ENCODE measurements at regions not wholly inside any gene's neighbourhood (a gene's known extent, or its start where the extent isn't known, plus 50 kb on each side); places are given as distances from the start of the nearest gene placed in this dataset.

DNA sequence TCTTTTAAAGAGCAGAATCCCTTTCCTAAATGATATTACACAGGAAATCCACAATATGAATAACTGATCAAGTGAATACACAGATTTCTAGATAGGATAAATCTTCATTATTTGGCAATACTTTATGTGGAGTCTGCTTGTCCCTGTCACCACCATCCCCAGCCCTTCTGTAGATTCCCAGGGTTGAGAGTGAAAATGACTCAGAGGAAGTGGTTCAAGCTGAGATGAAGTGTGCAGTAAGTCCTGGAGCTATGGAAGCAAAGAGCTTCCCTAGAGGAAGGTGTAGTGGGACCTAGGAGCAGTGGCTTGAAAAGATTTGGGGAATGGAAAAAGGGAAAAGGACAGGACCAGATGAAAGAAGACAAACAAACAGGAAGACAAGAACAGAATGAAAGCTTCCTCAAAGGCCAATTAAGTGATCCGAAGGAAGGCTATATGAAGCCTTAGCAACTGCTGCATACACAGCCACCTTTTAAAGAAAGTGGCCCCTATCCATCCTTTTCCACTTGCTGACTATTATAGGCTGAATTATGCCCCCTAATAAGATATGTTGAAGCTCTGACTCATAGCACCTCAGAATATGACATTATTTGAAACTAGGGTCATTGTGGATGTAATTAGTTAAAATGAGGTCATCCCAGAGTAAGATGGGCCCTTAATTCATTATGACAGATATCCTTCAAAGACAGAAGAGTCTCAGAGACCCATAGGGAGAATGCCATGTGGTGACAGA lies 96.5 kb upstream of the CAMK1G start:
- Histone ChIP-seq H3K36me3 (ENCODE audit: low read depth) (no peaks in the 10 kb centered on the region), H3K9me3 (ENCODE audit: insufficient read depth, low read depth) (no peaks in the 10 kb centered on the region), H3K9me2 (ENCODE audit: insufficient read depth) (no peaks in the 10 kb centered on the region), H3K27ac (no peak overlapping the region), H3K4me1 (replicated peaks; ENCODE audit: insufficient read depth) (no peaks in the 10 kb centered on the region), H4K20me1 (ENCODE audit: insufficient read depth) (no peaks in the 10 kb centered on the region), H3F3A (ENCODE audit: insufficient read depth, low read depth) (no peaks in the 10 kb centered on the region), H3K4me2 (no peak overlapping the region), H3K27me3 (ENCODE audit: insufficient read depth, low read depth) (no peaks in the 10 kb centered on the region), H2AFZ (no peak overlapping the region), H3K4me3 (no peak overlapping the region), H3K79me2 (ENCODE audit: low read depth) (no peaks in the 10 kb centered on the region)
- intact Hi-C loops (cut with micrococcal nuclease; ENCODE audit: unreplicated experiment): no loop called here
- no peak for TF ChIP-seq EZH2 (IDR thresholded peaks at IDR 0.05; ENCODE audit: low read depth)
- TF ChIP-seq, protein P1, sequence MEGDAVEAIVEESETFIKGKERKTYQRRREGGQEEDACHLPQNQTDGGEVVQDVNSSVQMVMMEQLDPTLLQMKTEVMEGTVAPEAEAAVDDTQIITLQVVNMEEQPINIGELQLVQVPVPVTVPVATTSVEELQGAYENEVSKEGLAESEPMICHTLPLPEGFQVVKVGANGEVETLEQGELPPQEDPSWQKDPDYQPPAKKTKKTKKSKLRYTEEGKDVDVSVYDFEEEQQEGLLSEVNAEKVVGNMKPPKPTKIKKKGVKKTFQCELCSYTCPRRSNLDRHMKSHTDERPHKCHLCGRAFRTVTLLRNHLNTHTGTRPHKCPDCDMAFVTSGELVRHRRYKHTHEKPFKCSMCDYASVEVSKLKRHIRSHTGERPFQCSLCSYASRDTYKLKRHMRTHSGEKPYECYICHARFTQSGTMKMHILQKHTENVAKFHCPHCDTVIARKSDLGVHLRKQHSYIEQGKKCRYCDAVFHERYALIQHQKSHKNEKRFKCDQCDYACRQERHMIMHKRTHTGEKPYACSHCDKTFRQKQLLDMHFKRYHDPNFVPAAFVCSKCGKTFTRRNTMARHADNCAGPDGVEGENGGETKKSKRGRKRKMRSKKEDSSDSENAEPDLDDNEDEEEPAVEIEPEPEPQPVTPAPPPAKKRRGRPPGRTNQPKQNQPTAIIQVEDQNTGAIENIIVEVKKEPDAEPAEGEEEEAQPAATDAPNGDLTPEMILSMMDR (conservative IDR thresholded peaks at IDR 0.05): no peak
- BruUV-seq (replicated peaks): no TSS peak
- ChIA-PET CTCF (interaction anchor here (0.6 kb wide), 1 partner anchor 37 kb away, joined by 3 read pairs; no protein-coding TSS in a partner anchor), POLR2A (ENCODE audit: unreplicated experiment) (no interaction called here)
- DNase-seq: no peak

DNA sequence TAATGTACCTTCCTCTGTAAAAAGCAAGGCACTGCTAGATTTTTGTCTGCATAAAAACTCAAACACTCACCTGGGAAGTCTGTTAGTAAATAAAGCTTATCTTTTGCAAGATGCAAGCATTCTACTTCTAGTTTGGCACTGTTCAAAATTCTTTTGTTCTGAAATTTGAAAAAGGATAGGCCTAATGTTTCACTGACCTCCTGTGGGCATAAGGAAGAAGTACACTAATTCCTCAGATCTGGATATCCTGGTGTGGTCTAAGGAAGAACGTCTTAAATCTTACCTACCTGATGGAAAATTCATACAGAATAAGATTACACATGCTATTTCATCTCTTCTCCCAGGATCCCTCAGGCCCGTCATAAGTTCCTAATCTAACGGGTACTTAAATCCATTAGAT lies 93.5 kb upstream of the CAMK1G start:
- H3K9me2 ChIP-seq (ENCODE audit: insufficient read depth): no peaks in the 10 kb centered on the region
- no peaks in the 10 kb centered on the region for H4K20me1 ChIP-seq (ENCODE audit: insufficient read depth)
- TF ChIP-seq, protein P1 (conservative IDR thresholded peaks at IDR 0.05): peak; percentile 80
- no peak for TF ChIP-seq EZH2 (IDR thresholded peaks at IDR 0.05; ENCODE audit: low read depth)
- intact Hi-C loops (cut with micrococcal nuclease; ENCODE audit: unreplicated experiment): loop anchor here (1.0 kb wide), 5 partner anchors 55 to 1246 kb away; partner anchors contain the start of gene PLXNA2
- H3K9me3 ChIP-seq (ENCODE audit: insufficient read depth, low read depth): peaks cover 4% of the 10 kb centered on the region; the same call in 1 of the 2 replicates
- H3K79me2 ChIP-seq (ENCODE audit: low read depth): no peaks in the 10 kb centered on the region
- CTCF ChIA-PET: interaction anchor here (1.0 to 1.6 kb wide), 3 partner anchors 127 to 1468 kb away, joined by 3 to 13 read pairs (median 3); no protein-coding TSS in a partner anchor
- BruUV-seq (replicated peaks): no TSS peak
- H3K4me2 ChIP-seq: no peak overlapping the region
- POLR2A ChIA-PET (ENCODE audit: unreplicated experiment): no interaction called here
- DNase-seq: peak in 1 of 2 experiments; percentile 59
- H2AFZ ChIP-seq: no peak overlapping the region
- H3K36me3 ChIP-seq (ENCODE audit: low read depth): no peaks in the 10 kb centered on the region
- H3K27ac ChIP-seq: no peak overlapping the region
- H3K27me3 ChIP-seq (ENCODE audit: insufficient read depth, low read depth): no peaks in the 10 kb centered on the region
- no peaks in the 10 kb centered on the region for H3K4me1 ChIP-seq (replicated peaks; ENCODE audit: insufficient read depth)
- H3K4me3 ChIP-seq: no peak overlapping the region
- H3F3A ChIP-seq (ENCODE audit: insufficient read depth, low read depth): no peaks in the 10 kb centered on the region

DNA sequence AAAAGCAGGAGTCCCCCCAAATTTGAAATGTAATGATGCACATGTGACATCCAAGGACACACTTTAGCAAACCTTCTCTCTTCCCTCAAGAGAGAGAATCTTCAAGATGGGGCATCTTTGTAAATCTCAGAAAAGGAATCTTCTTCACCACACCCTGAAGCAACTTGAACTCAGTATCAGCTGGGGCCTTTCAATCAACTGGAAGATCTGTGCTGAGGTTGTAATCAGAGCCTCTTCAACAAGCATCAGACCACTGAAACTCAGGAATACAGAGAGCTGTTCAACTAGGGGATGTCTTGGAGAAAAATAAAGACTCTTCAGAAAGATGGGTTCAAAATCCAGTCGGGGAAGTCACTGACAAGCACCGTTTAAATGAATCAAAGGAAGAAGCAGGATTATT lies 92.5 kb upstream of the CAMK1G start:
- ChIA-PET CTCF (interaction anchor here (0.6 kb wide), 1 partner anchor 1122 kb away, joined by 4 read pairs; no protein-coding TSS in a partner anchor), POLR2A (ENCODE audit: unreplicated experiment) (no interaction called here)
- Histone ChIP-seq H3K27me3 (ENCODE audit: insufficient read depth, low read depth) (no peaks in the 10 kb centered on the region), H3K79me2 (ENCODE audit: low read depth) (no peaks in the 10 kb centered on the region), H3F3A (ENCODE audit: insufficient read depth, low read depth) (no peaks in the 10 kb centered on the region), H4K20me1 (ENCODE audit: insufficient read depth) (no peaks in the 10 kb centered on the region), H3K4me3 (no peak overlapping the region), H3K4me2 (no peak overlapping the region), H2AFZ (no peak overlapping the region), H3K27ac (no peak overlapping the region), H3K4me1 (replicated peaks; ENCODE audit: insufficient read depth) (no peaks in the 10 kb centered on the region), H3K9me2 (ENCODE audit: insufficient read depth) (no peaks in the 10 kb centered on the region), H3K9me3 (ENCODE audit: insufficient read depth, low read depth) (peaks cover 4% of the 10 kb centered on the region; the same call in 1 of the 2 replicates), H3K36me3 (ENCODE audit: low read depth) (no peaks in the 10 kb centered on the region)
- no TSS peak for BruUV-seq (replicated peaks)
- intact Hi-C loops (cut with micrococcal nuclease; ENCODE audit: unreplicated experiment): no loop called here
- DNase-seq: no peak
- TF ChIP-seq, protein P1 (conservative IDR thresholded peaks at IDR 0.05): no peak
- no peak for TF ChIP-seq EZH2 (IDR thresholded peaks at IDR 0.05; ENCODE audit: low read depth)

Data from PC-9 (cell line).